A673 (cell line): ENCODE measurements at regions not wholly inside any gene's neighbourhood (a gene's known extent, or its start where the extent isn't known, plus 50 kb on each side); places are given as distances from the start of the nearest gene placed in this dataset.

Experiments
- EZH2 ChIP-seq: fragments of 200-600 bp; sonication (generic); IDR thresholded peaks from 2 replicates; pipeline ENCODE4 v1.6.1; 2017; ENCODE audit warnings: borderline replicate concordance, low read depth, mild to moderate bottlenecking, mixed read lengths, antibody characterized with exemption, low read length; ENCODE audit not compliant: poor library complexity, severe bottlenecking
- TF ChIP-seq, protein P1 (sequence below): fragments of 300-800, 200-600 bp; sonication (generic); conservative IDR thresholded peaks from 2 replicates; pipeline ENCODE4 v1.5.1; 2017; ENCODE audit warnings: low read depth, mild to moderate bottlenecking, antibody characterized with exemption, low read length, moderate library complexity, mixed read lengths

DNA sequence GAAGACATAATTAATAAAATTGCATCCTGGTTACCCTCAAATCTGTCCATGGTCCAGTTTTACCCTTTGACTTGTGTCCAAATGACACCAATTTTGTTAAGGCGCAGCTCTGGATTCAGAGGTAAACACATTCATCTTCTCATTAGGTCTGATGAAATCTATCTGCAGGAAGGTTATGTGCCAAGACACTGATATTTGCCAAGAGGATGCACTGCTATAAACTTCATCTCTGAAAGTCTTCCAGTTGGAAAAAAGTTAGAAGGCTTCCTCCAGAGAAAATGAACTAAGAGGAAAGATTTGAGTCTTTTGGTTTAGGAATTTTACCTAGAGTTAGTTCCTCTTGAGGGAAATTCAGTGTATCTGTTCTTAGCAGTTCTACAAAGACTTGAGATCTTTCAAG is 717.8 kb downstream of the DTWD2 start:
- TF ChIP-seq, protein P1, sequence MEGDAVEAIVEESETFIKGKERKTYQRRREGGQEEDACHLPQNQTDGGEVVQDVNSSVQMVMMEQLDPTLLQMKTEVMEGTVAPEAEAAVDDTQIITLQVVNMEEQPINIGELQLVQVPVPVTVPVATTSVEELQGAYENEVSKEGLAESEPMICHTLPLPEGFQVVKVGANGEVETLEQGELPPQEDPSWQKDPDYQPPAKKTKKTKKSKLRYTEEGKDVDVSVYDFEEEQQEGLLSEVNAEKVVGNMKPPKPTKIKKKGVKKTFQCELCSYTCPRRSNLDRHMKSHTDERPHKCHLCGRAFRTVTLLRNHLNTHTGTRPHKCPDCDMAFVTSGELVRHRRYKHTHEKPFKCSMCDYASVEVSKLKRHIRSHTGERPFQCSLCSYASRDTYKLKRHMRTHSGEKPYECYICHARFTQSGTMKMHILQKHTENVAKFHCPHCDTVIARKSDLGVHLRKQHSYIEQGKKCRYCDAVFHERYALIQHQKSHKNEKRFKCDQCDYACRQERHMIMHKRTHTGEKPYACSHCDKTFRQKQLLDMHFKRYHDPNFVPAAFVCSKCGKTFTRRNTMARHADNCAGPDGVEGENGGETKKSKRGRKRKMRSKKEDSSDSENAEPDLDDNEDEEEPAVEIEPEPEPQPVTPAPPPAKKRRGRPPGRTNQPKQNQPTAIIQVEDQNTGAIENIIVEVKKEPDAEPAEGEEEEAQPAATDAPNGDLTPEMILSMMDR, result no peak
- no peak for TF ChIP-seq EZH2
